ENCODE measurements at regions not wholly inside any gene's neighbourhood (a gene's known extent, or its start where the extent isn't known, plus 50 kb on each side); places are given as distances from the start of the nearest gene placed in this dataset.
"Not testable (repeated sequence)": the region's sequence is repeated elsewhere in the genome, so short reads cannot be mapped to it uniquely, and the experiment has no call there.

GRCh38 chr7:56218510-56218909, 102.3 kb upstream of the NUPR2 start:
- no peaks in the 10 kb centered on the region for H3K27me3 ChIP-seq
- no peaks in the 10 kb centered on the region for H3K36me3 ChIP-seq
- WGBS (ENCODE audit: insufficient coverage, low coverage, low lambda C conversion rate, missing lambda C conversion rate), result 53% methylated on average over 4 of the region's 4 CpGs
- no peaks in the 10 kb centered on the region for H3K9me3 ChIP-seq
- H3K4me3 ChIP-seq, result no peak overlapping the region
- H3K4me1 ChIP-seq, result no peaks in the 10 kb centered on the region
- intact Hi-C loops (cut with DNase I), result no loop called here
- no peak overlapping the region for H3K27ac ChIP-seq
- TF ChIP-seq, protein P1, sequence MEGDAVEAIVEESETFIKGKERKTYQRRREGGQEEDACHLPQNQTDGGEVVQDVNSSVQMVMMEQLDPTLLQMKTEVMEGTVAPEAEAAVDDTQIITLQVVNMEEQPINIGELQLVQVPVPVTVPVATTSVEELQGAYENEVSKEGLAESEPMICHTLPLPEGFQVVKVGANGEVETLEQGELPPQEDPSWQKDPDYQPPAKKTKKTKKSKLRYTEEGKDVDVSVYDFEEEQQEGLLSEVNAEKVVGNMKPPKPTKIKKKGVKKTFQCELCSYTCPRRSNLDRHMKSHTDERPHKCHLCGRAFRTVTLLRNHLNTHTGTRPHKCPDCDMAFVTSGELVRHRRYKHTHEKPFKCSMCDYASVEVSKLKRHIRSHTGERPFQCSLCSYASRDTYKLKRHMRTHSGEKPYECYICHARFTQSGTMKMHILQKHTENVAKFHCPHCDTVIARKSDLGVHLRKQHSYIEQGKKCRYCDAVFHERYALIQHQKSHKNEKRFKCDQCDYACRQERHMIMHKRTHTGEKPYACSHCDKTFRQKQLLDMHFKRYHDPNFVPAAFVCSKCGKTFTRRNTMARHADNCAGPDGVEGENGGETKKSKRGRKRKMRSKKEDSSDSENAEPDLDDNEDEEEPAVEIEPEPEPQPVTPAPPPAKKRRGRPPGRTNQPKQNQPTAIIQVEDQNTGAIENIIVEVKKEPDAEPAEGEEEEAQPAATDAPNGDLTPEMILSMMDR (IDR thresholded peaks at IDR 0.05), result no peak
- no peak for TF ChIP-seq POLR2A (IDR thresholded peaks at IDR 0.05)
- no peak for ATAC-seq
- no peak for DNase-seq

DNA sequence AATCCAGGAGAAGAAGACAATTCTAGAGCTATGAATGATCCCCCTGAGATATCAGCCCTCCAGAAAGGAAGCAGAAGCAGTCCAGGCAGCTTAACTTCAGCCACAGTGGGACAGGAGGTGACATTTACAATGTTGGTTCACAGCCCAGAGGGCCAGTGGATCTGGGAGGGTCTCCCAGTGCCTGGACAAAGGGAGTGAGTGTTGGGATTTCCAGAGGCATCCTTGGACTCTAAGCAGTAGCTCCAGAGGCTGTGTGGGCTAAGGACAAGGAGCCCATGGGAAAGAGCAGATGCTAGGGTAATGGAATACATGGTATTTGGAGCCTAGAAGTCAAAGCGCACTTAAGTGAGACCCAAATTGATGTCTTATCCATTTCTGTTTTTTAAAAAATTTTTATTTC, 97.4 kb upstream of the NUPR2 start:
- intact Hi-C loops (cut with DNase I), result no loop called here
- no peaks in the 10 kb centered on the region for H3K27me3 ChIP-seq
- no peaks in the 10 kb centered on the region for H3K4me1 ChIP-seq
- no peak overlapping the region for H3K27ac ChIP-seq
- no peak for DNase-seq
- TF ChIP-seq, protein P1 (IDR thresholded peaks at IDR 0.05), result no peak
- no peak for TF ChIP-seq POLR2A (IDR thresholded peaks at IDR 0.05)
- H3K36me3 ChIP-seq, result no peaks in the 10 kb centered on the region
- WGBS (ENCODE audit: insufficient coverage, low coverage, low lambda C conversion rate, missing lambda C conversion rate), result no CpG with 5 or more reads among the region's 1 CpG
- no peak overlapping the region for H3K4me3 ChIP-seq
- H3K9me3 ChIP-seq, result peaks cover 0 to 6% (median 0%) of the 10 kb centered on the region in 4 donors
- ATAC-seq, result no peak

DNA sequence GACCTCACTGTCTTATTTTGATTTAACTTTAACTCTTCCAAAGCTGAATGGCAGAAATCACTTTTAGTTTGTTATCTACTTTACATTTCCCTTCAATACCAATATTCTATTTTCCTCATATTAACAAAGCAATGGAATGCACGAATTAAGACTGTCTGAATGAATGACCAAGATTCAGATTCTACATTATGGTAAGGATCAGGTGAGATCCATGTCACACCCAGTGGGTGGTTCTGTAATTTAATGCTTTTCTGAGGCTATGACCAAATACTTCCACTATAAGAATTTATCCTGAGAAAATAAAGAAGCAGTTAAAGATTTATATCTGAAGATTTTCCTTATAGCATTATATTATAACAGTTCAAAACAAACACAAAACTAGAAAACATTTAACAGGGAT, 90.2 kb upstream of the NUPR2 start:
- no peaks in the 10 kb centered on the region for H3K27me3 ChIP-seq
- no peak overlapping the region for H3K27ac ChIP-seq
- ATAC-seq (no peak), DNase-seq (no peak)
- TF ChIP-seq POLR2A (IDR thresholded peaks at IDR 0.05), result no peak
- TF ChIP-seq, protein P1 (IDR thresholded peaks at IDR 0.05), result no peak
- 37% methylated on average over 1 of the region's 1 CpG for WGBS (ENCODE audit: insufficient coverage, low coverage, low lambda C conversion rate, missing lambda C conversion rate)
- intact Hi-C loops (cut with DNase I), result no loop called here
- no peaks in the 10 kb centered on the region for H3K4me1 ChIP-seq
- peaks cover 0 to 6% (median 0%) of the 10 kb centered on the region in 4 donors for H3K9me3 ChIP-seq
- H3K36me3 ChIP-seq, result no peaks in the 10 kb centered on the region
- H3K4me3 ChIP-seq, result no peak overlapping the region

DNA sequence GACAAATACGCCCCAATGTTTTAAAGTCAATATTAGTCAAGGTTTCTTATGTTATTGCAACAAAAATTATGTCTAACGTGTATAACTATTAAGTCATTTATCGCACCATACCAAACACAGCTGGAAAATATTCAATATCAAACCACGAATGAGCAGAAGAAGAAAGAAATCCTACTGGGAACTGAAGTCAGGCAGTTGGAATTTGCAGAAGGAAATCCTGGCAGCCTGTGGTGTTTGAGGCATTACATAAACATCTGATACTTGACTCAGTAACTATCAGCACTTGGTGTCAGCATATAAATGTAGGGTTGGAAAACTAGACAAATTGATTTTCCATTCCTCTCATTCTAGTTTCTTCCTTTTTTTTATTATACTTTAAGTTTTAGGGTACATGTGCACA, 83.4 kb upstream of the NUPR2 start:
- ATAC-seq (no peak), DNase-seq (no peak)
- Histone ChIP-seq H3K27me3 (no peaks in the 10 kb centered on the region), H3K9me3 (no peaks in the 10 kb centered on the region), H3K27ac (no peak overlapping the region), H3K36me3 (no peaks in the 10 kb centered on the region), H3K4me1 (no peaks in the 10 kb centered on the region), H3K4me3 (no peak overlapping the region)
- intact Hi-C loops (cut with DNase I), result no loop called here
- 41% methylated on average over 4 of the region's 4 CpGs for WGBS (ENCODE audit: insufficient coverage, low coverage, low lambda C conversion rate, missing lambda C conversion rate)
- TF ChIP-seq, protein P1 (IDR thresholded peaks at IDR 0.05), result no peak
- no peak for TF ChIP-seq POLR2A (IDR thresholded peaks at IDR 0.05)

GRCh38 chr7:56196195-56196594, 80.0 kb upstream of the NUPR2 start:
- ATAC-seq, result not testable (repeated sequence)

More at GRCh38 chr7:56196195-56196594, 80.0 kb upstream of the NUPR2 start:
- H3K4me1 ChIP-seq; H3K4me3 ChIP-seq; H3K27ac ChIP-seq; DNase-seq; H3K27me3 ChIP-seq; H3K9me3 ChIP-seq; H3K36me3 ChIP-seq; intact Hi-C loops (cut with DNase I): not testable (repeated sequence)
- WGBS (ENCODE audit: insufficient coverage, low coverage, low lambda C conversion rate, missing lambda C conversion rate), result 53% methylated on average over 8 of the region's 8 CpGs

Measured in right lobe of liver (tissue), 6 donors.